ENCODE measurements at regions not wholly inside any gene's neighbourhood (a gene's known extent, or its start where the extent isn't known, plus 50 kb on each side); places are given as distances from the start of the nearest gene placed in this dataset.

- no peak for TF ChIP-seq CTCF (IDR thresholded peaks at IDR 0.05; ENCODE audit: low read depth, low read length)
- no peak for TF ChIP-seq POLR2A (IDR thresholded peaks at IDR 0.05; ENCODE audit: extremely low read depth, insufficient read length)
Measured at GRCh38 chrX:63424063-63424462, 72.9 kb upstream of the SPIN4 start.

All from NB4 (cell line).